SK-N-SH (cell line): ENCODE measurements at regions not wholly inside any gene's neighbourhood (a gene's known extent, or its start where the extent isn't known, plus 50 kb on each side); places are given as distances from the start of the nearest gene placed in this dataset.

Experiments
- CTCF ChIA-PET: fragments of 300-600, 350-600 bp; formaldehyde crosslinking; extraction: SDS; loops from one replicate; lab custom pipeline; 2021; lab: Yijun Ruan, JAX
- POLR2A ChIA-PET: fragments of 350-600 bp; sonication (Branson Sonifier 250); formaldehyde crosslinking; extraction: SDS; loops from one replicate; lab custom pipeline; 2020; ENCODE audit warnings: antibody characterized with exemption, inconsistent platforms; lab: Yijun Ruan, JAX
- DNase-seq: peaks from one replicate; pipeline ENCODE4 v3.0.0; 2012
- H2AFZ ChIP-seq: fragments of 200-600 bp; sonication (generic); 2 replicates; pipeline ENCODE4 v1.8.1; 2016; ENCODE audit warnings: antibody characterized with exemption, mild to moderate bottlenecking, low read depth
- H3F3A ChIP-seq: fragments of 200-600 bp; sonication (generic); replicated peaks from 2 replicates; pipeline ENCODE3; 2016; ENCODE audit warnings: antibody characterized with exemption, mild to moderate bottlenecking; ENCODE audit not compliant: insufficient read depth
- H3K27ac ChIP-seq, 2 experiments: fragments of 200-500 bp in 1 of 2; fragments of 200-600 bp in 1 of 2; sonication (Bioruptor generic) in 1 of 2; sonication (generic), shearing (Covaris generic) in 1 of 2; 2 replicates each; pipeline versions ENCODE4 v1.5.1 to v1.6.1; 2014 to 2016; ENCODE audit warnings: low read depth in 2 of 2, inconsistent platforms in 1 of 2, low read length in 1 of 2, mild to moderate bottlenecking in 1 of 2, mixed read lengths in 1 of 2
- H3K27me3 ChIP-seq: fragments of 200-600 bp; sonication (generic), shearing (Covaris generic); 2 replicates; pipeline ENCODE4 v1.6.1; 2016; ENCODE audit warnings: mixed run types; ENCODE audit not compliant: insufficient read depth
- H3K36me3 ChIP-seq, 2 experiments: fragments of 200-500 bp in 1 of 2; fragments of 200-600 bp in 1 of 2; sonication (Bioruptor generic) in 1 of 2; sonication (generic) in 1 of 2; replicated peaks in 1 of 2; 2 replicates each; pipeline versions ENCODE3 to v1.5.1; 2014 to 2016; ENCODE audit warnings: low read length in 1 of 2, mild to moderate bottlenecking in 1 of 2; ENCODE audit not compliant: insufficient read depth in 2 of 2, control insufficient read depth in 1 of 2
- H3K4me1 ChIP-seq, 2 experiments: fragments of 200-500 bp in 1 of 2; fragments of 200-600 bp in 1 of 2; sonication (Bioruptor generic) in 1 of 2; sonication (generic), shearing (Covaris generic) in 1 of 2; 2 replicates each; pipeline versions ENCODE4 v1.5.1 to v1.6.1; 2014 to 2016; ENCODE audit warnings: low read depth in 1 of 2, low read length in 1 of 2, mixed run types in 1 of 2; ENCODE audit not compliant: insufficient read depth in 2 of 2, control insufficient read depth in 1 of 2
- H3K4me2 ChIP-seq: fragments of 200-600 bp; sonication (generic), shearing (Covaris generic); 2 replicates; pipeline ENCODE4 v1.6.1; 2017; ENCODE audit warnings: mixed run types
- H3K4me3 ChIP-seq, 2 experiments: fragments of 200-500 bp in 1 of 2; fragments of 200-600 bp in 1 of 2; sonication (Bioruptor generic) in 1 of 2; sonication (generic), shearing (Covaris generic) in 1 of 2; 2 replicates each; pipeline versions ENCODE4 v1.5.1 to v1.8.1; 2014 to 2016; ENCODE audit warnings: low read depth in 2 of 2, inconsistent platforms in 1 of 2, low read length in 1 of 2, mild to moderate bottlenecking in 1 of 2, mixed read lengths in 1 of 2, moderate library complexity in 1 of 2
- H3K79me2 ChIP-seq: fragments of 200-600 bp; sonication (generic); 2 replicates; pipeline ENCODE4 v1.8.1; 2017; ENCODE audit warnings: mild to moderate bottlenecking; ENCODE audit not compliant: insufficient read depth
- H3K9ac ChIP-seq: fragments of 200-600 bp; sonication (generic); 2 replicates; pipeline ENCODE4 v1.6.1; 2017; ENCODE audit warnings: mixed run types
- H3K9me2 ChIP-seq: fragments of 200-600 bp; sonication (generic); 2 replicates; pipeline ENCODE4 v1.6.1; 2017; ENCODE audit warnings: mixed run types
- H3K9me3 ChIP-seq: fragments of 200-600 bp; sonication (generic); 2 replicates; pipeline ENCODE4 v1.6.1; 2017; ENCODE audit warnings: mixed run types, mild to moderate bottlenecking, moderate library complexity
- H4K20me1 ChIP-seq: fragments of 200-600 bp; sonication (generic); 2 replicates; pipeline ENCODE4 v1.6.1; 2017; ENCODE audit warnings: mild to moderate bottlenecking, mixed run types; ENCODE audit not compliant: insufficient read depth
- CHD2 ChIP-seq: fragments of 150-350 bp; IDR thresholded peaks from 2 replicates; pipeline ENCODE4 v1.6.1; 2018; ENCODE audit warnings: low read length; ENCODE audit not compliant: partially characterized antibody
- ELF1 ChIP-seq: IDR thresholded peaks from 2 replicates; pipeline ENCODE4 v1.4.0; 2012
- FOXJ3 ChIP-seq: sonication (generic); formaldehyde crosslinking; IDR thresholded peaks from 2 replicates; pipeline ENCODE4 v1.5.1; 2020; ENCODE audit warnings: mild to moderate bottlenecking, missing genetic modification reagents
- GABPA ChIP-seq: IDR thresholded peaks from 2 replicates; pipeline ENCODE4 v1.4.0; 2012; ENCODE audit warnings: low read depth, mild to moderate bottlenecking
- GATA2 ChIP-seq: sonication (generic); formaldehyde crosslinking; IDR thresholded peaks from 2 replicates; pipeline ENCODE4 v1.5.0; 2020; ENCODE audit warnings: mild to moderate bottlenecking, missing genetic modification reagents
- MEF2A ChIP-seq: IDR thresholded peaks from 2 replicates; pipeline ENCODE4 v1.4.0; 2012; ENCODE audit warnings: low read depth, borderline replicate concordance
- MXI1 ChIP-seq: IDR thresholded peaks from 2 replicates; pipeline ENCODE4 v1.6.1; 2012; ENCODE audit warnings: mild to moderate bottlenecking, low read depth, low read length, improper control_type of control experiment
- NRF1 ChIP-seq: IDR thresholded peaks from 2 replicates; pipeline ENCODE4 v1.6.1; 2012; ENCODE audit warnings: low read depth, mild to moderate bottlenecking, low read length
- POLR2AphosphoS5 ChIP-seq: IDR thresholded peaks from 2 replicates; pipeline ENCODE4 v1.6.1; 2012; ENCODE audit warnings: low read depth, low read length
- RCOR1 ChIP-seq: fragments of 150-350 bp; IDR thresholded peaks from 2 replicates; pipeline ENCODE4 v1.6.1; 2017; ENCODE audit warnings: antibody characterized with exemption, low read length
- RFX5 ChIP-seq: IDR thresholded peaks from 2 replicates; pipeline ENCODE4 v1.6.1; 2012; ENCODE audit warnings: mild to moderate bottlenecking, improper control_type of control experiment, low read length
- RXRA ChIP-seq: IDR thresholded peaks from 2 replicates; pipeline ENCODE4 v1.4.0; 2012; ENCODE audit warnings: low read depth, mild to moderate bottlenecking, borderline replicate concordance
- SIN3A ChIP-seq: IDR thresholded peaks from 2 replicates; pipeline ENCODE4 v1.6.1; 2012; ENCODE audit warnings: low read depth, mild to moderate bottlenecking, low read length, moderate library complexity, borderline replicate concordance
- SMC3 ChIP-seq: IDR thresholded peaks from 2 replicates; pipeline ENCODE4 v1.6.1; 2012; ENCODE audit warnings: low read depth, low read length, improper control_type of control experiment
- TCF12 ChIP-seq: IDR thresholded peaks from 2 replicates; pipeline ENCODE4 v1.4.0; 2012
- YY1 ChIP-seq: IDR thresholded peaks from 2 replicates; pipeline ENCODE4 v1.4.0; 2012; ENCODE audit warnings: low read depth, mild to moderate bottlenecking
- WGBS: methylation state at CpG from one replicate; pipeline ENCODE4 v1.1.6; 2017; ENCODE audit warnings: low lambda C conversion rate; 5-methylcytosine and 5-hydroxymethylcytosine counted together
- TF ChIP-seq, protein P1 (sequence below): fragments of 200-600 bp; sonication (generic); IDR thresholded peaks from 2 replicates; pipeline ENCODE4 v1.6.1; 2017; ENCODE audit warnings: antibody characterized with exemption, mild to moderate bottlenecking, moderate library complexity
- TF ChIP-seq, protein P2 (sequence below): IDR thresholded peaks from 2 replicates; pipeline ENCODE4 v1.6.1; 2012; ENCODE audit warnings: mild to moderate bottlenecking, low read depth, low read length, moderate library complexity
- TF ChIP-seq, protein P3 (sequence below): IDR thresholded peaks from 2 replicates; pipeline ENCODE4; 2012
- TF ChIP-seq, protein P4 (sequence below): IDR thresholded peaks from 2 replicates; pipeline ENCODE4 v1.4.0; 2012; ENCODE audit warnings: low read depth

DNA sequence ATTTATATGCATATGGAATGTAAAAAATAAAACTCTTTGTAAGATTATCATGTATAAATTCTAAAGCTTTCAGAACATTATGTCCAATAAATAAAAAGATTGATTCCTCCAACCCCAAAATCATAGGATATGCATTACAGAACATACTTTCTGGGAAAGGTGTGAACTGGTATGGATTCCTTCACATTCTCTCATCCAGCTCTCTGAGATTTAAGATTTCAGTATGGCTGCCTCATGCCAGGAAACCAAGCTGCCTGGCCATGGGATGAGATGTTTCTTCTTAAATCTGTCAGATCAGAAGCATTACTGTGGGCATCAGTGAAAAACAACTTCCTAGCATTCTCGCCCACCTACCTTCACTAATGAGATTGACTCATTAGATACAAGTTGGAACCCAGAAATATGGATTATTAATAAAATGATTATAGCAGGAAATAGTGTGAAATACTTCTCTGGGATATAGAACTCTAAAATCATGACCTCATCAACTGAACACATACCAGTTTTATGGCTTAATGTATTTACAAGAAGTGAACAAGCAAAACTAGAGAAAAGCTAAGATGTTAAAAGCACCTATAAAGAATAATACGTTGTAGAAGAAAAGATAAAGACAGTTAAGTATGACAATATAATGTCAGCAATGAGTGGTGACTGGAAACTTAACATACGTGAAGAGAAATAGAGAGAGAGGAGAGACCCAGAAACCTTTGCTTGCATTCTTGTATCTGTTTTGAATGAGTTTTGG, 171.6 kb upstream of the PHACTR1 start:
- POLR2A ChIA-PET, result no interaction called here
- DNase-seq, result no peak
- H3K27me3 ChIP-seq, result no peaks in the 10 kb centered on the region
- H2AFZ ChIP-seq, result no peak overlapping the region
- H3K27ac ChIP-seq, result no peak overlapping the region
- no peak overlapping the region for H3K4me3 ChIP-seq
- H3K79me2 ChIP-seq, result no peaks in the 10 kb centered on the region
- no peak for TF ChIP-seq SIN3A
- TF ChIP-seq, protein P1, sequence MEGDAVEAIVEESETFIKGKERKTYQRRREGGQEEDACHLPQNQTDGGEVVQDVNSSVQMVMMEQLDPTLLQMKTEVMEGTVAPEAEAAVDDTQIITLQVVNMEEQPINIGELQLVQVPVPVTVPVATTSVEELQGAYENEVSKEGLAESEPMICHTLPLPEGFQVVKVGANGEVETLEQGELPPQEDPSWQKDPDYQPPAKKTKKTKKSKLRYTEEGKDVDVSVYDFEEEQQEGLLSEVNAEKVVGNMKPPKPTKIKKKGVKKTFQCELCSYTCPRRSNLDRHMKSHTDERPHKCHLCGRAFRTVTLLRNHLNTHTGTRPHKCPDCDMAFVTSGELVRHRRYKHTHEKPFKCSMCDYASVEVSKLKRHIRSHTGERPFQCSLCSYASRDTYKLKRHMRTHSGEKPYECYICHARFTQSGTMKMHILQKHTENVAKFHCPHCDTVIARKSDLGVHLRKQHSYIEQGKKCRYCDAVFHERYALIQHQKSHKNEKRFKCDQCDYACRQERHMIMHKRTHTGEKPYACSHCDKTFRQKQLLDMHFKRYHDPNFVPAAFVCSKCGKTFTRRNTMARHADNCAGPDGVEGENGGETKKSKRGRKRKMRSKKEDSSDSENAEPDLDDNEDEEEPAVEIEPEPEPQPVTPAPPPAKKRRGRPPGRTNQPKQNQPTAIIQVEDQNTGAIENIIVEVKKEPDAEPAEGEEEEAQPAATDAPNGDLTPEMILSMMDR, result no peak
- TF ChIP-seq RCOR1, result no peak
- no peak for TF ChIP-seq GATA2 (CRISPR knock-in tag)
- TF ChIP-seq RXRA, result no peak
- TF ChIP-seq, protein P2, sequence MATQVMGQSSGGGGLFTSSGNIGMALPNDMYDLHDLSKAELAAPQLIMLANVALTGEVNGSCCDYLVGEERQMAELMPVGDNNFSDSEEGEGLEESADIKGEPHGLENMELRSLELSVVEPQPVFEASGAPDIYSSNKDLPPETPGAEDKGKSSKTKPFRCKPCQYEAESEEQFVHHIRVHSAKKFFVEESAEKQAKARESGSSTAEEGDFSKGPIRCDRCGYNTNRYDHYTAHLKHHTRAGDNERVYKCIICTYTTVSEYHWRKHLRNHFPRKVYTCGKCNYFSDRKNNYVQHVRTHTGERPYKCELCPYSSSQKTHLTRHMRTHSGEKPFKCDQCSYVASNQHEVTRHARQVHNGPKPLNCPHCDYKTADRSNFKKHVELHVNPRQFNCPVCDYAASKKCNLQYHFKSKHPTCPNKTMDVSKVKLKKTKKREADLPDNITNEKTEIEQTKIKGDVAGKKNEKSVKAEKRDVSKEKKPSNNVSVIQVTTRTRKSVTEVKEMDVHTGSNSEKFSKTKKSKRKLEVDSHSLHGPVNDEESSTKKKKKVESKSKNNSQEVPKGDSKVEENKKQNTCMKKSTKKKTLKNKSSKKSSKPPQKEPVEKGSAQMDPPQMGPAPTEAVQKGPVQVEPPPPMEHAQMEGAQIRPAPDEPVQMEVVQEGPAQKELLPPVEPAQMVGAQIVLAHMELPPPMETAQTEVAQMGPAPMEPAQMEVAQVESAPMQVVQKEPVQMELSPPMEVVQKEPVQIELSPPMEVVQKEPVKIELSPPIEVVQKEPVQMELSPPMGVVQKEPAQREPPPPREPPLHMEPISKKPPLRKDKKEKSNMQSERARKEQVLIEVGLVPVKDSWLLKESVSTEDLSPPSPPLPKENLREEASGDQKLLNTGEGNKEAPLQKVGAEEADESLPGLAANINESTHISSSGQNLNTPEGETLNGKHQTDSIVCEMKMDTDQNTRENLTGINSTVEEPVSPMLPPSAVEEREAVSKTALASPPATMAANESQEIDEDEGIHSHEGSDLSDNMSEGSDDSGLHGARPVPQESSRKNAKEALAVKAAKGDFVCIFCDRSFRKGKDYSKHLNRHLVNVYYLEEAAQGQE, result no peak
- TF ChIP-seq FOXJ3, result no peak
- TF ChIP-seq POLR2AphosphoS5, result no peak
- TF ChIP-seq NRF1, result no peak
- TF ChIP-seq RFX5, result no peak
- no peak for TF ChIP-seq ELF1
- TF ChIP-seq GABPA, result no peak
- no peak for TF ChIP-seq TCF12
- TF ChIP-seq, protein P3, sequence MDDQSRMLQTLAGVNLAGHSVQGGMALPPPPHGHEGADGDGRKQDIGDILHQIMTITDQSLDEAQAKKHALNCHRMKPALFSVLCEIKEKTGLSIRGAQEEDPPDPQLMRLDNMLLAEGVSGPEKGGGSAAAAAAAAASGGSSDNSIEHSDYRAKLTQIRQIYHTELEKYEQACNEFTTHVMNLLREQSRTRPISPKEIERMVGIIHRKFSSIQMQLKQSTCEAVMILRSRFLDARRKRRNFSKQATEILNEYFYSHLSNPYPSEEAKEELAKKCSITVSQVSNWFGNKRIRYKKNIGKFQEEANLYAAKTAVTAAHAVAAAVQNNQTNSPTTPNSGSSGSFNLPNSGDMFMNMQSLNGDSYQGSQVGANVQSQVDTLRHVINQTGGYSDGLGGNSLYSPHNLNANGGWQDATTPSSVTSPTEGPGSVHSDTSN, result no peak
- TF ChIP-seq, protein P4, sequence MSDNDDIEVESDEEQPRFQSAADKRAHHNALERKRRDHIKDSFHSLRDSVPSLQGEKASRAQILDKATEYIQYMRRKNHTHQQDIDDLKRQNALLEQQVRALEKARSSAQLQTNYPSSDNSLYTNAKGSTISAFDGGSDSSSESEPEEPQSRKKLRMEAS, result no peak
- TF ChIP-seq CHD2, result no peak
- TF ChIP-seq MXI1, result no peak
- TF ChIP-seq SMC3, result no peak
- TF ChIP-seq MEF2A, result no peak
- no peak for TF ChIP-seq YY1
- TF ChIP-seq, all 33 proteins: peak for 0
- Histone ChIP-seq H3F3A (peaks cover 4% of the 10 kb centered on the region), H3K36me3 (no peaks in the 10 kb centered on the region), H3K9me2 (no peaks in the 10 kb centered on the region), H3K9ac (no peak overlapping the region), H3K9me3 (no peaks in the 10 kb centered on the region), H3K4me2 (no peak overlapping the region), H4K20me1 (no peaks in the 10 kb centered on the region), H3K4me1 (peaks cover 0 to 6% of the 10 kb centered on the region in 2 experiments; a peak in 1 of 4 replicates)
- CTCF ChIA-PET, result interaction anchor here (0.8 kb wide), 1 partner anchor 14 kb away, joined by 3 read pairs; no protein-coding TSS in a partner anchor
- WGBS, result 88% methylated on average over 3 of the region's 3 CpGs
